ENCODE measurements at regions not wholly inside any gene's neighbourhood (a gene's known extent, or its start where the extent isn't known, plus 50 kb on each side); places are given as distances from the start of the nearest gene placed in this dataset.
"Not testable (repeated sequence)": the region's sequence is repeated elsewhere in the genome, so short reads cannot be mapped to it uniquely, and the experiment has no call there.

- H2BK5ac ChIP-seq (ENCODE audit: low read depth, low read length); H3K4me2 ChIP-seq (ENCODE audit: insufficient read depth in 1 of 2, low read depth in 2 of 2, low read length in 2 of 2); H3K23me2 ChIP-seq (ENCODE audit: low read depth, low read length); H3K23ac ChIP-seq (ENCODE audit: insufficient read length); H3K4me1 ChIP-seq (replicated peaks in 1 of 4; ENCODE audit: control insufficient read depth in 3 of 4, insufficient read depth in 4 of 4, low read length in 3 of 4); H4K91ac ChIP-seq (replicated peaks; ENCODE audit: insufficient read length, low read length); H3K36me3 ChIP-seq (ENCODE audit: control insufficient read depth in 2 of 4, insufficient read depth in 4 of 4, low read length in 3 of 4); H3K14ac ChIP-seq (ENCODE audit: insufficient read length); H3K79me1 ChIP-seq (ENCODE audit: low read depth, low read length); H4K8ac ChIP-seq (ENCODE audit: extremely low read depth, insufficient read depth, low read length); H2AK5ac ChIP-seq (ENCODE audit: low read depth, low read length); FAIRE-seq; H3K18ac ChIP-seq (ENCODE audit: extremely low read depth, low read length); POLR2A ChIA-PET (ENCODE audit: partially characterized antibody); H3K27me3 ChIP-seq (replicated peaks in 1 of 4; ENCODE audit: control insufficient read depth in 3 of 4, extremely low read depth in 1 of 4, insufficient read depth in 3 of 4, low read length in 3 of 4); H3K4ac ChIP-seq (replicated peaks; ENCODE audit: insufficient read length, low read depth, low read length); H2BK15ac ChIP-seq (ENCODE audit: low read length); H2AFZ ChIP-seq (ENCODE audit: low read length); H3K79me2 ChIP-seq (ENCODE audit: control insufficient read depth in 1 of 2, insufficient read depth in 2 of 2, low read length in 2 of 2); H2BK120ac ChIP-seq (replicated peaks; ENCODE audit: low read depth, low read length); H3K27ac ChIP-seq (ENCODE audit: low read depth, low read length); H3K9ac ChIP-seq (replicated peaks in 1 of 4; ENCODE audit: extremely low read depth in 1 of 4, low read depth in 3 of 4, low read length in 3 of 4); H3K4me3 ChIP-seq (ENCODE audit: extremely low read depth in 1 of 4, insufficient read depth in 2 of 4, low read depth in 3 of 4, low read length in 4 of 4); H4K20me1 ChIP-seq (replicated peaks in 1 of 2; ENCODE audit: control insufficient read depth in 1 of 2, insufficient read depth in 2 of 2, low read length in 2 of 2); H2BK12ac ChIP-seq (ENCODE audit: low read depth, low read length); H3K56ac ChIP-seq (replicated peaks; ENCODE audit: insufficient read length, low read depth, low read length); H3K9me3 ChIP-seq (ENCODE audit: insufficient read depth in 2 of 2, low read depth in 1 of 2, low read length in 1 of 2); H2BK20ac ChIP-seq (ENCODE audit: low read length); H4K5ac ChIP-seq (ENCODE audit: insufficient read length, low read depth, low read length); DNase-seq (ENCODE audit: low read depth in 1 of 2, low spot score in 2 of 2): not testable (repeated sequence)
- CTCF ChIA-PET (ENCODE audit: partially characterized antibody), result interaction anchor here (0.6 kb wide), 1 partner anchor 1992 kb away, joined by 3 read pairs; no protein-coding TSS in a partner anchor
- WGBS, 2 experiments (ENCODE audit: extremely low coverage in 1 of 2, insufficient coverage in 1 of 2, insufficient read length in 1 of 2, insufficient replicate concordance in 2 of 2, low coverage in 1 of 2, low lambda C conversion rate in 2 of 2, missing lambda C conversion rate in 1 of 2), result 100% methylated on average over 1 of the region's 1 CpG; no CpG with 5 or more reads in 1 of the 2 experiments
Measured at GRCh38 chr3:73266558-73266957, 205.1 kb downstream of the EBLN2 start.

DNA sequence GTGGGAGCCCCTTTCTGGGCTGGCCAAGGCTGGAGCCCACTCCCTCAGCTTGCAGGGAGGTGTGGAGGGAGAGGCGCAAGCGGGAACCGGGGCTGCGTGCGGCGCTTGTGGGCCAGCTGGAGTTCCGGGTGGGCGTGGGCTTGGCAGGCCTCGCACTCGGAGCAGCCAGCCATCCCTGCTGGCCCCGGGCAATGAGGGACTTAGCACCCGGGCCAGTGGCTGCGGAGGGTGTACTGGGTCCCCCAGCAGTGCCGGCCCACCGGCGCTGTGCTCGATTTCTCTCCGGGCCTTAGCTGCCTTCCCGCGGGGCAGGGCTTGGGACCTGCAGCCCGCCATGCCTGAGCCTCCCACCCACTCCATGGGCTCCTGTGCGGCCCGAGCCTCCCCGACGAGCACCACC is 207.7 kb downstream of the EBLN2 start:
- H3K14ac ChIP-seq (ENCODE audit: insufficient read length); FAIRE-seq; H3K9me3 ChIP-seq (ENCODE audit: insufficient read depth in 2 of 2, low read depth in 1 of 2, low read length in 1 of 2); H2BK12ac ChIP-seq (ENCODE audit: low read depth, low read length); H3K79me1 ChIP-seq (ENCODE audit: low read depth, low read length); H3K4me1 ChIP-seq (replicated peaks in 1 of 4; ENCODE audit: control insufficient read depth in 3 of 4, insufficient read depth in 4 of 4, low read length in 3 of 4); POLR2A ChIA-PET (ENCODE audit: partially characterized antibody); H3K23me2 ChIP-seq (ENCODE audit: low read depth, low read length); H3K18ac ChIP-seq (ENCODE audit: extremely low read depth, low read length); H3K4me2 ChIP-seq (ENCODE audit: insufficient read depth in 1 of 2, low read depth in 2 of 2, low read length in 2 of 2); DNase-seq (ENCODE audit: low read depth in 1 of 2, low spot score in 2 of 2); H4K5ac ChIP-seq (ENCODE audit: insufficient read length, low read depth, low read length); H3K79me2 ChIP-seq (ENCODE audit: control insufficient read depth in 1 of 2, insufficient read depth in 2 of 2, low read length in 2 of 2); H2AK5ac ChIP-seq (ENCODE audit: low read depth, low read length); H3K9ac ChIP-seq (replicated peaks in 1 of 4; ENCODE audit: extremely low read depth in 1 of 4, low read depth in 3 of 4, low read length in 3 of 4); H2BK120ac ChIP-seq (replicated peaks; ENCODE audit: low read depth, low read length); H3K36me3 ChIP-seq (ENCODE audit: control insufficient read depth in 2 of 4, insufficient read depth in 4 of 4, low read length in 3 of 4); H3K23ac ChIP-seq (ENCODE audit: insufficient read length); H4K8ac ChIP-seq (ENCODE audit: extremely low read depth, insufficient read depth, low read length); H4K91ac ChIP-seq (replicated peaks; ENCODE audit: insufficient read length, low read length); H3K4me3 ChIP-seq (ENCODE audit: extremely low read depth in 1 of 4, insufficient read depth in 2 of 4, low read depth in 3 of 4, low read length in 4 of 4); H3K56ac ChIP-seq (replicated peaks; ENCODE audit: insufficient read length, low read depth, low read length); H2BK5ac ChIP-seq (ENCODE audit: low read depth, low read length); H3K27ac ChIP-seq (ENCODE audit: low read depth, low read length); H3K27me3 ChIP-seq (replicated peaks in 1 of 4; ENCODE audit: control insufficient read depth in 3 of 4, extremely low read depth in 1 of 4, insufficient read depth in 3 of 4, low read length in 3 of 4); H4K20me1 ChIP-seq (replicated peaks in 1 of 2; ENCODE audit: control insufficient read depth in 1 of 2, insufficient read depth in 2 of 2, low read length in 2 of 2); H3K4ac ChIP-seq (replicated peaks; ENCODE audit: insufficient read length, low read depth, low read length); H2BK20ac ChIP-seq (ENCODE audit: low read length); H2AFZ ChIP-seq (ENCODE audit: low read length); H2BK15ac ChIP-seq (ENCODE audit: low read length): not testable (repeated sequence)
- 84% methylated on average over 12 of the region's 25 CpGs; no CpG with 5 or more reads in 1 of the 2 experiments for WGBS, 2 experiments (ENCODE audit: extremely low coverage in 1 of 2, insufficient coverage in 1 of 2, insufficient read length in 1 of 2, insufficient replicate concordance in 2 of 2, low coverage in 1 of 2, low lambda C conversion rate in 2 of 2, missing lambda C conversion rate in 1 of 2)
- CTCF ChIA-PET (ENCODE audit: partially characterized antibody), result interaction anchor here (1.3 kb wide), 1 partner anchor 77 kb away, joined by 3 read pairs; no protein-coding TSS in a partner anchor
